GM10266 (cell line): ENCODE measurements at regions not wholly inside any gene's neighbourhood (a gene's known extent, or its start where the extent isn't known, plus 50 kb on each side); places are given as distances from the start of the nearest gene placed in this dataset.
"Not testable (repeated sequence)": the region's sequence is repeated elsewhere in the genome, so short reads cannot be mapped to it uniquely, and the experiment has no call there.

Experiments
- DNase-seq: peaks from one replicate; pipeline ENCODE4 v3.0.0; 2012; ENCODE audit errors: extremely low spot score
- CTCF ChIP-seq: IDR thresholded peaks from 2 replicates; pipeline ENCODE4 v1.5.1; 2012; ENCODE audit warnings: mild to moderate bottlenecking, low read depth; ENCODE audit not compliant: control insufficient read depth, insufficient read depth; ENCODE audit errors: missing control alignments

GRCh38 chr2:167732326-167732725 is 515.1 kb downstream of the STK39 start:
- no peak for DNase-seq
- TF ChIP-seq CTCF, result no peak

- DNase-seq, result no peak
- TF ChIP-seq CTCF, result no peak
These were observed 517.5 kb downstream of the STK39 start for GRCh38 chr2:167729911-167730310.

GRCh38 chr2:167726788-167727187 is 520.6 kb downstream of the STK39 start:
- no peak for TF ChIP-seq CTCF
- DNase-seq, result no peak

- no peak for DNase-seq
- no peak for TF ChIP-seq CTCF
These were observed 525.8 kb downstream of the STK39 start for GRCh38 chr2:167721593-167721992.

- DNase-seq, result no peak
These were observed 528.0 kb downstream of the STK39 start for GRCh38 chr2:167719410-167719809.

GRCh38 chr2:167718560-167718959 is 528.8 kb downstream of the STK39 start:
- DNase-seq, result no peak
- no peak for TF ChIP-seq CTCF

More at GRCh38 chr2:167719410-167719809, 528.0 kb downstream of the STK39 start:
- no peak for TF ChIP-seq CTCF

GRCh38 chr2:167715932-167716331 is 531.5 kb downstream of the STK39 start:
- DNase-seq, result no peak
- TF ChIP-seq CTCF, result no peak

GRCh38 chr2:167715498-167715897 is 531.9 kb downstream of the STK39 start:
- not testable (repeated sequence) for DNase-seq
